Bronchial epithelial cell (primary cell): ENCODE measurements at regions not wholly inside any gene's neighbourhood (a gene's known extent, or its start where the extent isn't known, plus 50 kb on each side); places are given as distances from the start of the nearest gene placed in this dataset.
A peak's percentile ranks its signal among the peaks of the same experiment; 100 is the strongest.
"Not testable (repeated sequence)": the region's sequence is repeated elsewhere in the genome, so short reads cannot be mapped to it uniquely, and the experiment has no call there.

Experiments used
- DNase-seq: peaks from one replicate; pipeline ENCODE4 v3.0.0-alpha.2; 2010; ENCODE audit warnings: low read depth
- FAIRE-seq: peaks from 2 replicates; lab custom pipeline; 2011; peaks lifted over from hg19 to GRCh38; lab: Jason Lieb, UNC
- H3K27me3 ChIP-seq: 2 replicates; pipeline ENCODE4 v1.5.1; 2011; ENCODE audit warnings: low read length; ENCODE audit not compliant: control insufficient read depth, insufficient read depth
- H3K36me3 ChIP-seq: 2 replicates; pipeline ENCODE4 v1.5.1; 2011; ENCODE audit warnings: low read length; ENCODE audit not compliant: control insufficient read depth, insufficient read depth
- H3K4me3 ChIP-seq: 2 replicates; pipeline ENCODE4 v1.5.1; 2011; ENCODE audit warnings: mild to moderate bottlenecking, low read depth, low read length, control low read depth
- CTCF ChIP-seq: IDR thresholded peaks from 2 replicates; pipeline ENCODE4 v1.5.1; 2011; ENCODE audit warnings: mild to moderate bottlenecking, moderate library complexity, low read length, control low read depth, inconsistent platforms; ENCODE audit not compliant: insufficient read depth, severe bottlenecking

- no peaks in the 10 kb centered on the region for H3K36me3 ChIP-seq
- TF ChIP-seq CTCF, result peak; percentile 32
- H3K4me3 ChIP-seq, result peak overlapping the region; percentile 55
- DNase-seq (peak; percentile 48), FAIRE-seq (no peak)
- H3K27me3 ChIP-seq, result no peaks in the 10 kb centered on the region
Observed at GRCh38 chrX:55907968-55908607, 190.5 kb downstream of the RRAGB start.

DNA sequence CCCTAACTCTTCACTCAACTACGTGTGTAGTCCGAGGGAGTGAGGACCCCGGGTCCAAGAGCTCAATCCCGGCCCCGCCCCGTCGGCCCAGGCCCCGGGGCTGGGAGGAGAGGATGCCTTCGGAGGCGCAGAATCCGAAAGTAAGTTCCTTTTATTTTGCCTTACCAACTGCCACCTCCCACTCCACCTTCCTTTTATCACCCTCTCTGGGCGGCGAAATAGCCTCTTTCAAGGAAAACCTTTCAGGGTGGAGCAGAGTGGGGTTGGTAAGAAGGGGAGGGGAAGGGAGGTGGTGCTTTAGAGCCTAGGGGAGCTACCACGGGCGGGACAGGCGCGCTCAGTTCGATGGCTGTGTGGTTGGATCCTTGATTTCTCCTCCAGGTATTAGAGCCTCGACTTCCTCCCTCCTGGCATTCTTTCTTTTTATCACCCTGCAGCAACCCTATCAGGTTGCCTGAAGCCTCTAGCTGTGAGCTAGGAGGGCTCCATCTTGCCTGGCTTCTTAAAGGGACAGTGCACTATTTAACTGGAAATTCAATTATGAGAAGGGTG is 191.2 kb downstream of the RRAGB start:
- TF ChIP-seq CTCF, result no peak
- FAIRE-seq, result no peak
- no peaks in the 10 kb centered on the region for H3K36me3 ChIP-seq
- peak overlapping the region; percentile 55 for H3K4me3 ChIP-seq
- H3K27me3 ChIP-seq, result no peaks in the 10 kb centered on the region
- peak; percentile 29 for DNase-seq

DNA sequence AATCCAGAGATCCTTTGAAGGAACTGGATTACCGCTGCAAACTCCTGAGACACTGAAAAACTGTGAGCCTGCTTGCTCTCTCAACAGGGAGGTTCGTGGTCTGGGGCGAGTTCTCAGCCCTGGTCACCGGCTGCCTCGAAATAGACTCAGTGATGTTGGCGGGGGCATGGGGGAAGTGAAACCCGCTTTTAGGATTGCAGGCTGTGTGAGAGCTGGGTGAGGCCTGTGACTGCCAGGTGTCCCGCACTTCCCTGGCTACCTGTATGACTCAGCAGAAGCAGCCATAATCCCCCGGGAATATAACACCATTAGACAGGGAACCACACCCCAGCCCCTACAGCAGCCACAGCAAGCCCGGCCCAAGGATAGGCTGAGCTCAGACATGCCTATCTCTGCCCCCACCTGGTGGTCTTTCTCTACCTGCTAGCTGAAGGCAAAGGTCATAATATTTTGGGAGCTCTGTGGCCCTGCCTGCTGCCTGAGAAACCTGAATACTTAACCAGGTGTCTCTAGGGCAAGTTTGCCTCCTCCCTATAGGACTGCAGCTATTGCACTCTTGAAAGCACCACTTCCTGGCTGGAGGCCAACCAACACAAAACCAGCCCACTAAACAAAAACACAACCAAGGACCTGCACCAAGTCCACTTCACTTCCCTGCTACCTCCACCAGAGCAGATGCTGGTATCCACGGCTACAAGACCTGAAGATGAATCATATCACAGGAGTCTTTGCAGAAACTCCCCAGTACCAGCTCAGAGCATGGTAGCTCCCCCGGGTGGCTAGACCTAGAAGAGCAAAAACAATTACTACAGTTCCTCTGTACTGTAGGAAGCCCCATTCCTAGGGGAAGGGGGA is 202.0 kb downstream of the RRAGB start:
- Histone ChIP-seq H3K27me3 (no peaks in the 10 kb centered on the region), H3K36me3 (no peaks in the 10 kb centered on the region), H3K4me3 (no peak overlapping the region)
- FAIRE-seq, result no peak
- TF ChIP-seq CTCF, result no peak
- DNase-seq, result no peak

- H3K36me3 ChIP-seq, result no peaks in the 10 kb centered on the region
- no peak overlapping the region for H3K4me3 ChIP-seq
- TF ChIP-seq CTCF, result no peak
- H3K27me3 ChIP-seq, result no peaks in the 10 kb centered on the region
- DNase-seq (no peak), FAIRE-seq (no peak)
Observed at GRCh38 chrX:55924574-55924973, 207.0 kb downstream of the RRAGB start.

- H3K36me3 ChIP-seq, DNase-seq, H3K4me3 ChIP-seq, H3K27me3 ChIP-seq, FAIRE-seq: not testable (repeated sequence)
Observed at GRCh38 chrX:55928529-55928928, 211.0 kb downstream of the RRAGB start.
